Raji (cell line): ENCODE measurements at regions not wholly inside any gene's neighbourhood (a gene's known extent, or its start where the extent isn't known, plus 50 kb on each side); places are given as distances from the start of the nearest gene placed in this dataset.

Experiments
- POLR2A ChIP-seq: IDR thresholded peaks from 2 replicates; pipeline ENCODE4 v1.6.1; 2011; ENCODE audit warnings: low read depth, low read length, control low read depth; ENCODE audit not compliant: insufficient read depth

DNA sequence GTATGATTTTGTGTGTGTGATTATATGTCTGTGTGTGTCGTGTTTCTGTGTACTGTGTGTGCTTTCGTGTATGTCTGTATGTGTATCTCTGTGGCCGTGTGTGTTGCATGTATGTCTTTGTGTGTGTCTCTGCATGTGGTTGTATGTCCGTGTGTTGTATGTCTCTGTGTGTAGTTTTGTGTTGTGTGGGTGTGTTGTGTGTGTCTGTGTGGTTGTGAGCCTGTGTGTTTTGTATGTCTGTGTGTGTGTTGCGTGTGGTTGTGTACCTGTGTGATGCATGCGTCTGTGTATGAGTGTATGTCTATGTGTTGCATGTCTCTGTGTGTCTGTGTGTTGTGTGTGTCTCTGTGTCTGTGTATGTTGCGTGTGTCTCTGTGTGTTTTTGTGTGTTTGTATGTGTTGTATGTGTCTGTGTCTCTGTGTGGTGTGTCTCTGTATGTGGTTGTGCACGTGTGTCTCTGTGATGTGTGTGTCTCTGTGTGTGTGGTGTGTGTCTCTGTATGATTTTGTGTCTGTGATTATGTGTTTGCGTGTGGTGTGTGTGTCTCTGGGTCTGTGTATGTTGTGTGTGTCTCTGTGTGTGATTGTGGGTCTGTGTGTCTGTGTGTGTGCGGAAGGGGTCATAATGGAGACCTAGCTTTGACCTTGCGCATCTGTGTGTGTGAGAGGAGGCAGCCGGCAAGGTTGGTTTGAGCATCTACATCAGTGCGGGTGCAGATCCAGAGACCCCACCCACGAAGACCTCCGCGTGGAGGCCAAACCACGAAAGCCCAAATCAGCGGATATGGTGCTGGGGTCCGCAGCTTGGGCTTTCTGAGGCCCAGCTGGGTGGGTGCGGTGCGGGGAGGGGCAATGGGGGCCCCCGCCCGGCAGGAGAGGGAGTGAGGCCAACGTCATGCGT is 212.6 kb upstream of the GSE1 start:
- no peak for TF ChIP-seq POLR2A

DNA sequence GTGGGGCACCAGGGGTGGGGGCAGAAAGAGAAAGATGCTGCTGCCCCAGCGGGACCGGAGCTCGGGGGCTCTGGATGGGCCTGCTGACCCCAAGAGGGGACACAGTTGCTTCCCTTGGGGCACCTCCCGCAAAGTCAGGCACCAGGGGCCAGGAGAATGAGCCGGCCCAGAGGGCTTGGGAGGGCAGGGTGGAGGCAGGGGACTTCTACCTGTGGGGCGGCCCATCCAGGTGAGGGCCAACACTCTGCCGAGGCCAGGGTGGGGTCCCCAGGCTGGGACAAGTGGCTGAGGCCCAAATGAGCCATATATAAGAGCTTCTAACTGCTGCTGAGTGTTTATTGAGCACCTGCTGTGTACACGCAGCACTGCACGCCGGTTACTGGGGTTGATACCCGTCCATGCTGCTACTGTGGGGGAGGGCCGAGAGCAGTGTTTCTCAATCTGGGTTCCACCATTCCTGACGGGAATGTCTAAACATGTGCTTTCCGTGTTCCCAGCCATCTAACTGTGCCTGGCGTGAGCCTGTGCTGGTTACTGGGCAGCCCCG is 211.7 kb upstream of the GSE1 start:
- TF ChIP-seq POLR2A = no peak

DNA sequence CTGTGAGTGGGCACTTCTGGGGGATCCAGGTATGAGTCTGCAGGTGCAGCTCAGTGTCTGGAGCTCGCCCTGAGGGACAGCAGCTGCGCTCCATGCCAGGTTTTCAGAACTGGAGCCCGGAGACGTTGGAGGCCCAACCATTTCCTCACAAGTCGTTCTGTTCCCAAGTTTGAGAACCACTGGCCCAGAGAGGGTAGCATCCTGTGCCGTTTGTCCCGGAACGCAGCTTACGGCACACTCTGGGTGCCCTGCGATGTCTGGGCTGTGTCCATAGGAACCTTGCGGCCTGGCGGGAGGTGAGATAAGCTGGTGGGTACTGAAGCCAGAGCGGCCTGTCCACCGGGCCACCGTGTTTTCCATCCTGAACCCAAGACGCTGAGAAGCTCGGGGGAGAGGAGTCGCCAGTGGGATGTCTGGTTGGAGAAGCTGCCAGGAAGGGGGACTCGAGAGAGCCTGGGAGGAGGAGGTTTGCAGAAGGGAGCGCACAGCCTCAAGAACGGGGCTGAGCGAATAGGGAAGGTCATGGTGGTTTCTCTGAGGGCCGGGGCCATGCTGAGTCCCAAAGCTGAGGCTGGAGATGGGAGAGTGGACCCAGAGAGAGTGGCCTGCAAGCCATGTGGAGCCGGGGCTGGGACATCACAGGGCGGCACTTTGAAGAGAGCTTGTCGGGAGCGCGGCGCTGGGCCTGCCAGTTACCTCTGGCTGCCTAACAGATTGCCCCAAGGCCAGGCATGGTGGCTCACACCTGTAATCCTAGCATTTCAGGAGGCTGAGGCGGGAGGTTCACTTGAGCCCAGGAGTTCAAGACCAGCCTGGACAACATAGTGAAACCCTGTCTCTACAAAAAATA is 211.0 kb upstream of the GSE1 start:
- no peak for TF ChIP-seq POLR2A

DNA sequence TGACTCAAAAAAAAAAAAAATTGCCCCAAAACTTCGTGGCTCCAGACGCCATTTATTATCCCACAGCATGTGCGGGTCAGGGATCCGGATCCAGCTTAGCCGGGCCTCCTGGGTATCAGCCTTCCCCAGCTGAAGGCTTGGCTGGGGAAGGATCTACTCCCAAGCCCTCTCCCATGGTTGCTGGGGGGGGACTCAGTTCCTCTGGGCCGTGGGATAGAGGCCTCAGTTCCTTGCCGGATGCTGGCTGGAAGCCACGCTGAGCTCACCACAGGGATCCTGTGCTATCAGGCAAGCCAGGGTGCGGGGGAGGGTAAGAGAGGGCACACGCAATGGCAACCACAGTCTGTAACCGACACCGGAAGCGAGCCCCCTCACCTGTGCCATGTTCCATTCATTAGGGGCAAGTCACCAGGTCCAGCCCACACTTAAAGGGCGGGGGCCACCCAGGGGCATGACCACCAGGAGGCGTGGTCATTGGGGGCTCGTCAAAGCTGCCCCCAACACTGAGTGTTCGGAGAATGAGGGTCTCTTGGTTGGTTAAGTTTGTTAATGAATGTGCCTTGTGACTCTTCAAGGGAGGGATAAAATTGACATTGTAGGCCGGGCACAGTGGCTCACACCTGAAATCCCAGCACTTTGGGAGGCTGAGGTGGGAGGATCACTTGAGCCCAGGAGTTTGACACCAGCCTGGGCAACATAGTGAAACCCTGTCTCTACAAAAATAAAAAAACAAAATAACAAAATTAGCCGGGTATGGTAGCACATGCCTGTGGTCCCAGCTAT is 210.0 kb upstream of the GSE1 start:
- no peak for TF ChIP-seq POLR2A

DNA sequence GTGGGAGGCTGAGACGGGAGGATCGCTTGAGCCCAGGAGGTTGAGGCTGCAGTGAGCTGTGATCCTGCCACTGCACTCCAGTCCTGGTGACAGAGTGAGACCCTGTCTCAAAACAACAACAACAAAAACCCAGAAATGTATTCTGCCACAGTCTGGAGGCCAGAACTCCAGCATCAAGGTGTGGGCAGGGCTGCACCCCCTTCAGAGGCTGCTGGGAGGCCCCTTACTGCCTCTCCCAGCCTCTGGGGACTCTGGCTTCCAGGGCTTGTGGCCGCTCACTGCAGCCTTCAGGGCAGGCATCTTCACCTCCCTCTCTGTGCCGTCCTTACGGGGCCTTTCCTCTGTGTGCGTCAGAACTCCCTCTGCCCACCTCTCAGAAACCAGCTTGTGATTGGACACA is 209.4 kb upstream of the GSE1 start:
- TF ChIP-seq POLR2A = no peak

DNA sequence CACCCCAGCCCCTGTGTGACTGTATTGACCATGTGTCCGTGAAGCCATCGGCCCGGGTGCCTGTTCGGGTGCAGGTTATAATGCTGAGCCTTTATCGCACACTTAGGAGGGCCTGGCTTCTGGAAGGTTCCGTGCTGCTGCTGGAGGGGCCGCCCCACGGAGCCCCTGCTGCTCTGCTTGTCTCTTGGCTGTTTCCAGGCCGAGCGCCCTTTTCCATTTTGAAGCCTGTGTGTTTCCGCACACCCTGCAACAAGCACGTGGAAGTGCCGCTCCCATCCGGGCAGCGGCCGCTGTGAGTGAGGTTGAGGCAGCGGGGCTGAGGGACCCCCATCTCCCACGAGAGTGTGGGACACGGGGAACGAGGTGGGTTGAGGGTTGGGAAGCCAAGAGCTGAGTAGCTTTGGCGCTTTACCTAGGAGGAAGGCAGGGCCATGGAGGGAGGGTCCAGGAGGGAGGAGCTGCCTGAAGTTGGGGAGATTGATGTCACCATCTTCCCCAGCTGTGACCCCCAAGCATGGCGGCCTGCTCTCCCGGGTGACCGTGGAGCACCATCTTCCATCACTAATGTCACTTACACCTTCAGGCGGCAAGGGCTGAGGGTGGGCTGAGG is 200.1 kb upstream of the GSE1 start:
- no peak for TF ChIP-seq POLR2A

DNA sequence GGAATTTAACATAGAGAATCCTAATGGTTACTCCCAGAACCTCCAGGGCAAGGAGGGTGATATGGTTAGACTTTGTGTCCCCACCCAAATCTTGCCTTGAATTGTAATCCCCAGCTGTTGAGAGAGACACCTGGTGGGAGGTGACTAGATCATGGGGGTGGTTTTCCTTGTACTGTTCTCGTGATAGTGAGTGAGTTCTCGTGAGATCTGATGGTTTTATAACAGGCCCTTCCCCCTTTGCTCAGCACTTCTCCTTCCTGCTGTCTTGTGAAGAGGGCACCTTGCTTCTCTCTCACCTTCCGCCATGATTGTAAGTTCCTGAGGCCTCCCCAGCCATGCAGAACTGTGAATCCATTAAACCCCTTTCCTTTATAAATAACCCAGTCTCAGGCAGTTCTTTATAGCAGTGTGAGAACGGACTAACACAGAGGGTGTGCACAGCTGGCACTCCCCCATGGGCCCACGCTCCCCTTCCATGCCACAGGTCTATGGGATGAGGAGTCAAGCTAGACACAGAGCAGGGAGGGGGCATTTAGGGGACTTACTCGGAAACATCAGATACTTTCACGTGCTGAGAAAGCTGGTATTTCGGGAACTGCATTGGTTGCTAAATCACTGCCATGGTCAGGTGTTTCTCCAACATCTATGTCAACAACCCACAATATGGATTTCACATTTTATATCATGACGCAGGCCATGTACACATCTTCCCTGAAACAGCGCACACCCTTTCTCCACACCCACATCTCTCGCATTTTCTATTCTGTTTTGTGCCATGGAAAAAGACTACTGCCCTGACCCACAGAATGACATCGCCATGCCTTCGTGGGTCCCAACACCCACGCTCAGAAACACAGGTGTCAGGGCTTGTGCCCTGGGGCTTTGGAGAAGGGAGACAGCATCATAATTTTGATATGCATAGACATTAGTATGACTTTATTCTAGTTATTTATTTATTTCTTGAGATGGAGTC is 199.1 kb upstream of the GSE1 start:
- no peak for TF ChIP-seq POLR2A

DNA sequence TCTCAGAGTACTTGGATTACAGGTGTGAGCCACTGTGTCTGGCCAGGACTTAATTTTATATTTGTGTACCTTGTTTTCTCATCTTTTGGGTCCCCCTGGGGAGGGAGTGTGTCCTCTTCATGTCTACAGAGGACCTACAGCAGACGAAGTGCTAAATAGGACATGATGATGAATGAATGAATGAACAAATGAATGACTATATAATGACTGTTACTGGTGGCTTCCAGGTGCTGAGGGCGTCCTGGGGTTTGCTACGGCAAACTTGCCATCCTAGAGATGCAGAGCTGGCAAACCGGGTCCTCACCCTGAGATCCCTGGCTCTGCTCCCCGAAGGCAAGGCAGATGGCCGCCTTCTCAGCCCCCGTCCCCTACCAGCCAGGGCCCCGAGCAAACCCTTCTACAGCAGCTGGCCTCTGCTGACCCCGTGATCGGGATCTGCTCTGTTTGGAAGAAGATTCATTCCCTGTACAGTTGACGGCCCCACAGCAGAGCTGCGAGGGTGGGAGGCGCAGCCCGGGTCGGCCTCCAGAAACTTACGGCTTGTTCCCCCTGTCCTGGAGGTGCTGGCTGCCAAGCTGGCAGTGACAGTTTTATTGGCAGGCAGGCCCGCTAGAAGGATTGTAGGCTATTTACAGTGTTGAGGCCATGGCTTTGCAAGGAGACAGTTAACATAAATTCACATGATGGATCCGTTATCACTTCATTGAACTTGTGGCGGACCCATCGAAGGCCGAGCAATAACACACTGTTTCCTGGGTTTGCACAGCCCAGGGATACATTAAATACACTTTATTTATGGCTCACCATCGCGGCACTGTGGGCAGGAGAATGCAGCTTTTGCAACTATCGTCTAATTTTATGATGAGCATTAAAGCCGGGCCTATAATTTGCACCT is 197.7 kb upstream of the GSE1 start:
- TF ChIP-seq POLR2A = no peak

DNA sequence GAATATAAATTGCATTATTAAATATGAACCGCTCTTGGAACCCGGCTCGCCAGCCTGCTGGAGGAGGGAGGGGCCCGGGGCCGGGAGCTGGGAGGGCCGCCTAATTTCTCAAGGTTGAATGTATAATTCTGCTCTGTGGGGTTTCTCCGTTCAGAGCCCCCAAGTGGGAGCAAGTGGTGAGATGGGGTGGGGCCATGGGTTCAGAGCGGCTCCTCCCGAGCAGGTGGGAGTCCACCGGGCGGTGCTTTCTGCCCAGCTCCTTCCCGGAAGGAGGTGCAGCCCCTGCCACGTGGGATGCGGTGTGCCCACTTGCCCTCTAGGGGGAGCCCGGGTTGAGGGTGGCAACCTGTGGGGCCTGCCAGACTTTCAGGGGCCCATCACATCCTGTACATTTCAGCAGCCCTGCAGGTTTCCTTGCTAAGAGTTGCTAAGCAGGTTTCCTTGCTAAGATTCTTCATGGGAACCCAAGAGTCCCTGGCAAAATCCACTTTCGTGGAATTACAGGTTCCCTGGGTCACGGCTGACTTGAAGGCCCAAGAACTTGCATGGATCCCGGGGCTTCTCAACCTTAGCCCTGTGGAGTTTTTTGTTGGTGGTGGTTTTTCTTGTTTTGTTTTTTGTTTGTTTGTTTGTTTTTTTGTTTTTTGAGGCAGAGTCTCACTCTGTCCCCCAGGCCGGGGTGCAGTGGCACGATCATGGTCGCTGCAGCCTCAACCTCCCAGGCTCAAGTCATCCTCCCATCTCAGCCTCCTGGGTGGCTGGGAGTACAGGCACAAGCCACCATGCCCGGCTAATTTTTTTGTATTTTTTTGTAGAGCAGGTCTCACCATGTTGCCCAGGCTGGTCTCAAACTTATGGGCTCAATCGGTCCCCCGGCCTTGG is 196.7 kb upstream of the GSE1 start:
- no peak for TF ChIP-seq POLR2A

DNA sequence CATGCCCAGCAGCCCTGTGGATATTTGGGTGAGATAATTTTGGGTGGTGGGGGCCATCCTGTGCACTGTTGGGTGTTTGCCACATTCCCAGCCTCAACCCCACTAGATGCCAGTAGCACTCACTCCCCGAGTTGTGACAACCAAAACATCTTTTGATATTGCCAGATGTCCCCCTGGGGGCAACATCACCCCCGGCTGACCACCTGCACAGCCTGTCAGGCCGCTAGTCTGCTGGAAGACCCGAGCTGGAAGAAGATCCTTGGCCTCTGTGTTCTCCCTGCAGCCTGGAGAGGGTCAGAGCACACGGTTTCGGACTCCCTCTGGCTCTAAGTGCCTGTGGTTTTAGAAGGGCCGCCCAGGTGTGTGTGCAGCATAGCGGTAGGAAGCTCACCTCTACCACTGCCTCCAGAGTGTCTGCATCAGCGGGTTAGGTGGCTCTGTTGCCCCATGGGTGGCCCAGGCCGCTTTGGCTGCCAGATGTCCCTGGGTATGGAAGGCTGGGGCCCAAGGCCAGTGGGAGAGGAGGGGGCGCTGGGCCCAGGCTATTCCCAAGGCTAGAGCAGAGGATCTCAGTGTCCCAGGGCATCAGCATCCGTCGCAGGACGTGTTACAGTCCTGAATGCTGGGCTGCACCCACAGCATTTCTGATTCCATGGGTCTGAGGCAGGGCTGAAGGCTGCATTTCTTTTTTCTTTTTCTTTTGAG is 195.8 kb upstream of the GSE1 start:
- no peak for TF ChIP-seq POLR2A

DNA sequence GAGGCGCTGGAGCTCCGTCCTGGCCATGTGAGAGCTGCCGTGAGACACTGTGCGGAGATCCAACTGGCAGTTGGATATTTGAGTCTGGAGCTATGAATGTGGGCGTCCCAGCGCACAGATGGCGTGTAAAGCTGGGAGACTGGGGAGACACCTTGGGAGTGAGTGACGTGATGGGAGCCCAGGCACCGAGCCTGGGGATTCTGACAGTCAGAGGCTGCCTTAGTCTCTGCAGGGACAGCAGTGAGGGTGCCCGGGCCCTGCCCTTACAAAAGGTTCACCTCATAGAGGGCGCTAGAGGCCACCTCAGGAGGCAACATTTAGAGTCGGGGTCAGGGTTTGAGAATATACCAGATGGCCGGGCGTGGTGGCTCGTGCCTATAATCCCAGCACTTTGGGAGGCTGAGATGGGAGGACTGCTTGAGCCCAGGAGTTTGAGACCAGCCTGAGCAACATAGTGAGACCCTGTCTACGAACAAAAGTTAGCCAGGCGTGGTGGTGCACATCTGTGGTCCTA is 194.1 kb upstream of the GSE1 start:
- TF ChIP-seq POLR2A = no peak
